Mucosa of rectum (tissue), 2 donors: ENCODE measurements at regions not wholly inside any gene's neighbourhood (a gene's known extent, or its start where the extent isn't known, plus 50 kb on each side); places are given as distances from the start of the nearest gene placed in this dataset.

Experiments used
- H3K27ac ChIP-seq, 2 donors: one replicate each; pipeline ENCODE4 v1.7.0; 2013; ENCODE audit warnings: inconsistent platforms in 2 of 2, low read depth in 2 of 2, low read length in 2 of 2
- H3K27me3 ChIP-seq, 2 donors: one replicate each; pipeline ENCODE4 v1.7.0; 2013; ENCODE audit warnings: low read length in 2 of 2; ENCODE audit not compliant: control insufficient read depth in 2 of 2, insufficient read depth in 2 of 2
- H3K36me3 ChIP-seq, 2 donors: one replicate each; pipeline ENCODE4 v1.7.0; 2013; ENCODE audit warnings: low read length in 2 of 2; ENCODE audit not compliant: control insufficient read depth in 2 of 2, insufficient read depth in 2 of 2
- H3K4me1 ChIP-seq, 2 donors: one replicate each; pipeline ENCODE4 v1.7.0; 2013; ENCODE audit warnings: low read length in 2 of 2, mild to moderate bottlenecking in 1 of 2; ENCODE audit not compliant: control insufficient read depth in 2 of 2, insufficient read depth in 2 of 2
- H3K4me3 ChIP-seq, 2 donors: one replicate each; pipeline ENCODE4 v1.7.0; 2013; ENCODE audit warnings: low read length in 2 of 2
- H3K9ac ChIP-seq, 2 donors: one replicate each; pipeline ENCODE4 v1.7.0; 2013; ENCODE audit warnings: low read length in 2 of 2, low read depth in 1 of 2, mild to moderate bottlenecking in 1 of 2
- H3K9me3 ChIP-seq, 2 donors: one replicate each; pipeline ENCODE4 v1.7.0; 2013; ENCODE audit warnings: low read length in 2 of 2; ENCODE audit not compliant: control insufficient read depth in 2 of 2
- donor health status: healthy.
- donor health status: Normal muscosa, but diverticular disease.

DNA sequence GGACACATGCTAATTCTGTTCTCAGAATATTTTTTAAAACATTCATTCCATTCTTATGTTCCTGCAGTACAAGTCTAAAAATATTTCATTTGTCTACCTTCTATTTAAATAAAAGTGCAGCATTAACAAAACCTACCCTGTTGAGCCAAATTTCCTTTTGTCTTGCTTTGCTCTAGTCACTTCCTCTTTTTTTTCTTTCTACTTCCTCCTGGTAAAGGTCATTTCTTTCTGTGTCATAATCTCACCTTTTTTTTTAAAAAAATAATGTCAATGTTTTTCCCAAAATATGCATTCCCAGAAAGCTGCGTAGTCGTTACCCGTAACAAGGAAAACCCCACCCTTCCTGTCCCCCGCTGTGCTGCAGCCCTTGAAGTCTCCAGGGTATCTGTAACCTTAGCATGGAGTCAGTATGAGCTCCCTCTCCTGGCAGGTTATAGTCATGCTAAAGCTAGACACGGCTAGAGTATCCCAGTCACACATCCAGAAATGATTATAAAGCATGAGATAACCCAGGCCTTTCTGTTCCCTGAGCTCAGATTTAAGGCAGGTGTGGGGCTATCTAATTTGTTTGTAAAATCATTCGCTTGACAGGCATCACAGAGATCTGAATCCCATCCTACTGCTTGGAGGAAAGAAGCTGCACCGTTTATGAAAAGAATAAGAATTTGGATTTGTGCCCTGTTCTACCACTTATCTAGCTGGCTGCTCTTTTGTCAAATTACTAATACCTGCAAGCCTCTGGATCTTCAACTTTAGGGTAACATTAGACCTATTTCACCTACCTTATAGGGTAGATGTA is 51.1 kb upstream of the EED start:
- H3K27ac ChIP-seq, result peak overlapping the region in 1 of 2 donors; percentile 53
- H3K4me1 ChIP-seq, result peaks cover 4 to 5% of the 10 kb centered on the region in 2 donors
- no peaks in the 10 kb centered on the region for H3K36me3 ChIP-seq
- no peak overlapping the region for H3K9ac ChIP-seq
- peak overlapping the region; percentile 51 to 56 for H3K4me3 ChIP-seq
- no peaks in the 10 kb centered on the region for H3K27me3 ChIP-seq
- no peaks in the 10 kb centered on the region for H3K9me3 ChIP-seq

DNA sequence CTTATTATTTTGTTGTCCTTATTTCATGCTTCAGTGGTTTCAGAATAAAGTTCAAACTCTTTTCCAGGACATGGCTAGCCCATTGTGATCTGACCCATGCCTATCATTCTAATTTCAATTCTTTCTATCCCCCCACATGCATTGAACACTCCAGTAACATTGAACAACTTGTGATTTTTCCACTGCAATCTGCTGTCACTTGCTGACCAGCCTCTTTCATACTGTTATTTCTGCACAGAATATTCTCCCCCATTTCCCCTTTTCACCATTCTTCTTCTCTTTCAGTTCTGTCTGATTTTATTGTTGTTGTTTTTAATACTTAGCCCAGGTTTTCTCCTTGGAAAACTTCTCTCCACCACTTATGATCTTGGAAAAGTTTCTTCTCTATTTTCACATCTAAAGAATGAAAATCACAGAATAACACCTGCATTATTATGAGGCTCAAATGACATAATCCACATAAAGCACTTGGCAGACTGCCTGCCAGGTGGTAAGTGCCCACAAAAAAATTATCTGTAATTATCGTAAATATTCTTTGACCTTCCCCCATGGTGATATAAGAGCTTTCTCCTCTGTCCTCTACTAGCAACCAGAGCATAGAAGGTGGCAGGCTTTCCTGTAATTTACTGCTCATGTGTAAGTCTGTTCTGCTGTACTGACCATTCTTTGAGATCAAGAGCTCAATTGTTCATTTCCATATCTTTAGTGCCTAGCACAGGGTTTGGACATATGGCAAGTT is 51.9 kb upstream of the EED start:
- peak overlapping the region; percentile 47 to 53 for H3K27ac ChIP-seq
- H3K36me3 ChIP-seq, result no peaks in the 10 kb centered on the region
- H3K4me3 ChIP-seq, result peak overlapping the region in 1 of 2 donors; percentile 51
- H3K4me1 ChIP-seq, result peaks cover 4 to 5% of the 10 kb centered on the region in 2 donors
- H3K9ac ChIP-seq, result no peak overlapping the region
- no peaks in the 10 kb centered on the region for H3K27me3 ChIP-seq
- H3K9me3 ChIP-seq, result no peaks in the 10 kb centered on the region

- no peak overlapping the region for H3K9ac ChIP-seq
- H3K4me3 ChIP-seq, result no peak overlapping the region
- H3K27me3 ChIP-seq, result no peaks in the 10 kb centered on the region
- no peaks in the 10 kb centered on the region for H3K9me3 ChIP-seq
- no peaks in the 10 kb centered on the region for H3K36me3 ChIP-seq
- no peak overlapping the region for H3K27ac ChIP-seq
- H3K4me1 ChIP-seq, result peaks cover 4 to 5% of the 10 kb centered on the region in 2 donors
Observed at GRCh38 chr11:86191874-86192273, 52.7 kb upstream of the EED start.

DNA sequence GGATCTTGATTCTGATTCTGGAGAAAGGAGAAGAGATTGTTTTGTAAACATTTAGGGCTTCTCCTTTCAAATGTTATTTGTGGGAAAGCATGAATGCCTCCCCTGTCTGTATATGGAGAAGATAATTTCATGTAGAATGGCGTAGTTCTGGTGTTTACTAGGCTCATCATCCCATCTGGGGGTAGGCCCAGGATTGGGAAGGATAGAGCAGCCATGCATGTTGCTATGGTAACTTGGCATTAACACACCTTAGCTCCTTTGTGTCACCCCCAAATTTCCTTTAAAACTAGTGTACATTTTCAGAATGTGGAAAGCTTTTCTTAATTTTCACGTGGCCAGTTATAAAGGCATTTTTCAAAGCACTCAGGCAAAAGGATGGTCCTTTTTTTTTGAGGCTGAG is 57.5 kb upstream of the EED start:
- Histone ChIP-seq H3K27ac (no peak overlapping the region), H3K4me1 (peaks cover 0 to 7% of the 10 kb centered on the region in 2 donors)

DNA sequence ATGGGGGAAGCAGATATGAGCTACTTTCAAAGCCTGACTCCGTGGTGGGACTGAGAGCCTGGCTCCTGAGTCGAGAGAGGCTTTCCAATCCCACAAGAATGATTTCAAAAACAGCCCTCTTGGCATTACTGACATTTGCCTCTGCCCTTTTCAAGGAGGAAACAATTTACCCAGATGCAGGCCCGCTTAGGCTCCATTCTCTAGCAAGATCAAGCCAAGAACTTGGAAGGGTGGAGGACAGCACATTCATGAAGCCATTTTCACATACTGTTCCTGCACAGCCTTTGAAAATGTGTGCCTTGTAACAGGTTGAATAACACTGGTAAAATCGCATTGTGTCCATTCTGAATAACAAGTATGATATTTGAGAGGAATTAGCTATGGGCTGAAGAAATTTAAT is 58.2 kb upstream of the EED start:
- Histone ChIP-seq H3K4me1 (peaks cover 0 to 7% of the 10 kb centered on the region in 2 donors), H3K9ac (no peak overlapping the region), H3K4me3 (no peak overlapping the region), H3K27ac (no peak overlapping the region), H3K9me3 (no peaks in the 10 kb centered on the region), H3K27me3 (no peaks in the 10 kb centered on the region), H3K36me3 (no peaks in the 10 kb centered on the region)

More for the DNA sequence above, 57.5 kb upstream of the EED start:
- Histone ChIP-seq H3K9me3 (no peaks in the 10 kb centered on the region), H3K4me3 (no peak overlapping the region), H3K9ac (no peak overlapping the region), H3K36me3 (no peaks in the 10 kb centered on the region), H3K27me3 (no peaks in the 10 kb centered on the region)

- Histone ChIP-seq H3K9ac (no peak overlapping the region), H3K27ac (no peak overlapping the region), H3K9me3 (no peaks in the 10 kb centered on the region), H3K4me3 (no peak overlapping the region), H3K27me3 (no peaks in the 10 kb centered on the region), H3K4me1 (peaks cover 0 to 7% of the 10 kb centered on the region in 2 donors), H3K36me3 (no peaks in the 10 kb centered on the region)
Observed at GRCh38 chr11:86185381-86185750, 59.2 kb upstream of the EED start.

DNA sequence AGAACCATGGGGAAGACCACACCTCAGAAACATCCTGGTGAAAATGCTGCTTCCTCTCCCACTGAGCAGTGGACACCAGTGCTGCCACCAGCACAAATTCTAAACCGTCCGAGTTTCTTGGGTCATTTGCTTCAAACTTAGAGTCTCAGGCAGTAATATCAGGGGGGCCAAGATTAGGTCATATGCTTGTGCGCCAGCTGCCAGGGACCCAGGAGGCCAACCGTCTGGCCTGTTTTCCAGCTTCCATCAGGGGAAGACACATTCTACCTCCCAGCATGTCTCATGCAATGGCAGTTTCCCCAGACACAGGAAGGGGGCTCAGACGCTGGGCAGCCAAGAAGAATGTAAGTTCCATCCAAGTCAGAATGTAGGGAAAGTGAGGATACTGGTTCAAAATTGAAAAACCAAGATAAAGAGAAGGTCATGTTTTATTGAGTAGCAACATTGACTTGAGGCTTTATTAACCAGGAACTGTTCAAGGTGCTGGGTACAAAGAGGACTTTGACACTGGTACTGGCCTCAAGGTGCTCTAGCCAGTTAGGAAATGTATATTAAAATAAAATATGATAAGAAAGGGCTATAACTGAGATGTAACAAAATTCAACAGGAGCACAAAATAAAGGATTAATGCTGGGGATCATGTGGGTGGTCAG is 59.7 kb upstream of the EED start:
- Histone ChIP-seq H3K4me3 (no peak overlapping the region), H3K4me1 (peaks cover 0 to 7% of the 10 kb centered on the region in 2 donors), H3K9me3 (no peaks in the 10 kb centered on the region), H3K36me3 (no peaks in the 10 kb centered on the region), H3K27ac (no peak overlapping the region), H3K27me3 (no peaks in the 10 kb centered on the region), H3K9ac (no peak overlapping the region)

GRCh38 chr11:86183694-86184093 is 60.9 kb upstream of the EED start:
- Histone ChIP-seq H3K4me1 (peaks cover 0 to 7% of the 10 kb centered on the region in 2 donors), H3K36me3 (no peaks in the 10 kb centered on the region), H3K9ac (no peak overlapping the region), H3K9me3 (no peaks in the 10 kb centered on the region), H3K4me3 (no peak overlapping the region), H3K27ac (no peak overlapping the region), H3K27me3 (no peaks in the 10 kb centered on the region)

GRCh38 chr11:86182976-86183584 is 61.5 kb upstream of the EED start:
- Histone ChIP-seq H3K27ac (no peak overlapping the region), H3K4me1 (peaks cover 0 to 7% of the 10 kb centered on the region in 2 donors), H3K4me3 (no peak overlapping the region), H3K36me3 (no peaks in the 10 kb centered on the region), H3K9ac (no peak overlapping the region), H3K27me3 (no peaks in the 10 kb centered on the region), H3K9me3 (no peaks in the 10 kb centered on the region)

GRCh38 chr11:86181379-86181778 is 63.2 kb upstream of the EED start:
- H3K4me3 ChIP-seq, result no peak overlapping the region
- no peaks in the 10 kb centered on the region for H3K27me3 ChIP-seq
- peaks cover 0 to 7% of the 10 kb centered on the region in 2 donors for H3K4me1 ChIP-seq
- H3K27ac ChIP-seq, result no peak overlapping the region
- no peaks in the 10 kb centered on the region for H3K9me3 ChIP-seq
- H3K9ac ChIP-seq, result no peak overlapping the region
- H3K36me3 ChIP-seq, result no peaks in the 10 kb centered on the region
